ENCODE measurements at regions not wholly inside any gene's neighbourhood (a gene's known extent, or its start where the extent isn't known, plus 50 kb on each side); places are given as distances from the start of the nearest gene placed in this dataset.
"Not testable (repeated sequence)": the region's sequence is repeated elsewhere in the genome, so short reads cannot be mapped to it uniquely, and the experiment has no call there.

DNA sequence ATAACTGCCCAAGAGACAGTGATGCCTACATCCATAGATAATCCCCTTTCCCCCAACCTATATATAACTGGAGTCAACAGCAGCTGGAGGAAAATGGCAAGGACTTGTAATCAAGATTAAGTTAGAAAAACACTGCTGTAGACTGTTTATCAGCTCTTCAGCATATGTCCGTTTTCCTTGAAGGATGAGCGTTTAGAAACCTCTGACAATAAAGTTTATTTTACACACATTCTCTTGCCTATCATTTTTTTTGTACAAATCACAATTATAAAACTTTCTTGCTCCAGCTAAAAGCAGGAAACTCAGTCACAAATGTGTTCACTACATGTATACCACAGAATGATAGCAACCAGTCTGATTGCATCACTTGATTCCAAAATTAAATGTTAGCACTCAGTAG, 50.8 kb downstream of the PPIAL4G start:
- H3K4me1 ChIP-seq (ENCODE audit: control insufficient read depth in 4 of 4, insufficient read depth in 4 of 4, low read length in 3 of 4); H3K36me3 ChIP-seq (ENCODE audit: control insufficient read depth in 4 of 4, insufficient read depth in 3 of 4, low read depth in 1 of 4, low read length in 3 of 4); H3K9ac ChIP-seq (ENCODE audit: low read depth in 1 of 2, low read length in 2 of 2); H3K27me3 ChIP-seq (ENCODE audit: control insufficient read depth in 4 of 4, insufficient read depth in 4 of 4, low read length in 3 of 4); DNase-seq (ENCODE audit: low spot score); H3K9me3 ChIP-seq (ENCODE audit: control insufficient read depth in 4 of 4, low read length in 3 of 4); H3K4me3 ChIP-seq (ENCODE audit: low read depth in 1 of 3, low read length in 3 of 3): not testable (repeated sequence)
- H3K27ac ChIP-seq (ENCODE audit: low read depth in 1 of 2, low read length in 2 of 2), result peak overlapping the region; percentile 73 to 82
- WGBS, result 85% methylated on average over 2 of the region's 2 CpGs

DNA sequence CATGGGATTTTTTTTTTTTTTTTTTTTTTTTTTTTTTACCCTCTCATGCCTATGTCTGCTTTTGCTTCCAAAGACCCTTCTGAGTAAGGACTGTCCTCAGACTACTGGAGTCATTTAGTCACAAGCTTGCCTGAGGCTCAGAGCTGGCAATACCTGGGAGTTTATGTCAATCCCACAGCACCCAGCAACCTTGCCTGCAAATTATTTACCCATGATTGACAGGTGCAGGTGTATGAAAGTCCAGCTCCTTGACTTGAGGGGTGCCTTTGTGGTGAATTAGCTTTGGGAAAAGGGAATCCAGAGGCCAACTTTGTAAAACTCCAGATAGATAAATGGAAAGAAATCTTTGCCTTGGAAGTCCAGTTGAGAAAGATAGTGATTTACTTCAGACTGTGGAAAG, 53.2 kb downstream of the PPIAL4G start:
- H3K27me3 ChIP-seq (ENCODE audit: control insufficient read depth in 4 of 4, insufficient read depth in 4 of 4, low read length in 3 of 4); DNase-seq (ENCODE audit: low spot score); H3K9me3 ChIP-seq (ENCODE audit: control insufficient read depth in 4 of 4, low read length in 3 of 4); H3K9ac ChIP-seq (ENCODE audit: low read depth in 1 of 2, low read length in 2 of 2); H3K27ac ChIP-seq (ENCODE audit: low read depth in 1 of 2, low read length in 2 of 2); H3K36me3 ChIP-seq (ENCODE audit: control insufficient read depth in 4 of 4, insufficient read depth in 3 of 4, low read depth in 1 of 4, low read length in 3 of 4); H3K4me3 ChIP-seq (ENCODE audit: low read depth in 1 of 3, low read length in 3 of 3): not testable (repeated sequence)
- H3K4me1 ChIP-seq (ENCODE audit: control insufficient read depth in 4 of 4, insufficient read depth in 4 of 4, low read length in 3 of 4), result peaks cover 6 to 15% (median 12%) of the 10 kb centered on the region in 4 donors

DNA sequence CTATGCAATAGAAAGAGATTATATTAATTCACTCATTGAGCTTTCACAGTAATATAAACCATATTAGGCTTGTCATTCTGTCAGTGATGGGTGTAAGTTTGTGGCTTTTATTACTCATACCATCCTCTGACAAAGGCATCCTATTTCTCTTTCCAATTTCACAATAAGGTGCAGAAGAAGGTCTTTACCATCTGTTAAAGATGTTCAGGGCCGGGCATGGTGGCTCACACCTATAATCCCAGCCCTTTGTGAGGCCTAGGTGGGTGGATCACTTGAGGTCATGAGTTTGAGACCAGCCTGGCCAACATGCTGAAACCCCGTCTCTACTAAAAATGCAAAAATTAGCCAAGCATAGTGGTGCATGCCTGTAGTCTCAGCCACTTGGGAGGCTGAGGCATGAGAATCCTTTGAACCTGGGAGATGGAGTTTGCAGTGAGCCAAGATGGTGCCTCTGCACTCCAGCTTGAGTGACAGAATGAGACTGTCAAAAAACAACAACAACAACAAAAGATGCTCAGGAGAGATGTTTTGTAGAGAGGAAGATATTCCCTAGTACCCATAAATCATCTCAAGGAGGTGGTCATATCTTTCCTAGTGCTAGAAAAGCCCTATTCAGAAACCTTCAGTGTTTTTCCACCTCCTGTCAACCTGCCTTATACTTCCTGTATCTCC, 56.0 kb downstream of the PPIAL4G start:
- not testable (repeated sequence) for H3K9ac ChIP-seq (ENCODE audit: low read depth in 1 of 2, low read length in 2 of 2)
- 94% methylated on average over 2 of the region's 2 CpGs for WGBS

DNA sequence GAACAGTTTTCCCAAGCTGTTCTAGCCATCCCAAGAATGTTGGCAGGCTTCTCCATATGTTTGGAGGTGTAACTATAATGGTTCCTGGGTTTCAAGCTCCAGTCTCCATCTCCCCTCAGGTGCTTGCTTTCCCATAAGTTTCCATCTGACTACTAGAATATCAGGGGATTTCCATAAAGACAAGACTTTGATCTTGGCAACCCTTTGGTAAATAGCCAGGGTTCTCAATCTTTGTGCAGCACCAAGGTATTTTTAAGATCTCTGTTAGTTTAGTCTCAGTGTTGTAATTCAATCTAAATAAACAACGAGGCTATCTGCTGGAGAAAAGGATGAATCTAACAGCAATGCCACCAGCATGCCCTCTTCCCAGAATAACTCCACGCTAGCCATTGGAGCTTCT, 56.7 kb downstream of the PPIAL4G start:
- H3K9ac ChIP-seq (ENCODE audit: low read depth in 1 of 2, low read length in 2 of 2); H3K9me3 ChIP-seq (ENCODE audit: control insufficient read depth in 4 of 4, low read length in 3 of 4); H3K36me3 ChIP-seq (ENCODE audit: control insufficient read depth in 4 of 4, insufficient read depth in 3 of 4, low read depth in 1 of 4, low read length in 3 of 4); H3K27me3 ChIP-seq (ENCODE audit: control insufficient read depth in 4 of 4, insufficient read depth in 4 of 4, low read length in 3 of 4); DNase-seq (ENCODE audit: low spot score); H3K27ac ChIP-seq (ENCODE audit: low read depth in 1 of 2, low read length in 2 of 2); H3K4me3 ChIP-seq (ENCODE audit: low read depth in 1 of 3, low read length in 3 of 3): not testable (repeated sequence)
- TF ChIP-seq HNF4A (conservative IDR thresholded peaks at IDR 0.05), result peak; percentile 34 to 69
- peak in 1 of 2 donors; percentile 23 for TF ChIP-seq JUND (IDR thresholded peaks at IDR 0.05)
- peak; percentile 33 for TF ChIP-seq SP1 (IDR thresholded peaks at IDR 0.05)
- 41% methylated on average over 2 of the region's 2 CpGs for WGBS
- peaks cover 9 to 24% (median 16%) of the 10 kb centered on the region in 4 donors for H3K4me1 ChIP-seq (ENCODE audit: control insufficient read depth in 4 of 4, insufficient read depth in 4 of 4, low read length in 3 of 4)

More for the DNA sequence above, 56.0 kb downstream of the PPIAL4G start:
- not testable (repeated sequence) for H3K36me3 ChIP-seq (ENCODE audit: control insufficient read depth in 4 of 4, insufficient read depth in 3 of 4, low read depth in 1 of 4, low read length in 3 of 4); DNase-seq (ENCODE audit: low spot score); H3K27ac ChIP-seq (ENCODE audit: low read depth in 1 of 2, low read length in 2 of 2); H3K9me3 ChIP-seq (ENCODE audit: control insufficient read depth in 4 of 4, low read length in 3 of 4); H3K27me3 ChIP-seq (ENCODE audit: control insufficient read depth in 4 of 4, insufficient read depth in 4 of 4, low read length in 3 of 4); H3K4me3 ChIP-seq (ENCODE audit: low read depth in 1 of 3, low read length in 3 of 3)
- peaks cover 9 to 24% (median 16%) of the 10 kb centered on the region in 4 donors for H3K4me1 ChIP-seq (ENCODE audit: control insufficient read depth in 4 of 4, insufficient read depth in 4 of 4, low read length in 3 of 4)

DNA sequence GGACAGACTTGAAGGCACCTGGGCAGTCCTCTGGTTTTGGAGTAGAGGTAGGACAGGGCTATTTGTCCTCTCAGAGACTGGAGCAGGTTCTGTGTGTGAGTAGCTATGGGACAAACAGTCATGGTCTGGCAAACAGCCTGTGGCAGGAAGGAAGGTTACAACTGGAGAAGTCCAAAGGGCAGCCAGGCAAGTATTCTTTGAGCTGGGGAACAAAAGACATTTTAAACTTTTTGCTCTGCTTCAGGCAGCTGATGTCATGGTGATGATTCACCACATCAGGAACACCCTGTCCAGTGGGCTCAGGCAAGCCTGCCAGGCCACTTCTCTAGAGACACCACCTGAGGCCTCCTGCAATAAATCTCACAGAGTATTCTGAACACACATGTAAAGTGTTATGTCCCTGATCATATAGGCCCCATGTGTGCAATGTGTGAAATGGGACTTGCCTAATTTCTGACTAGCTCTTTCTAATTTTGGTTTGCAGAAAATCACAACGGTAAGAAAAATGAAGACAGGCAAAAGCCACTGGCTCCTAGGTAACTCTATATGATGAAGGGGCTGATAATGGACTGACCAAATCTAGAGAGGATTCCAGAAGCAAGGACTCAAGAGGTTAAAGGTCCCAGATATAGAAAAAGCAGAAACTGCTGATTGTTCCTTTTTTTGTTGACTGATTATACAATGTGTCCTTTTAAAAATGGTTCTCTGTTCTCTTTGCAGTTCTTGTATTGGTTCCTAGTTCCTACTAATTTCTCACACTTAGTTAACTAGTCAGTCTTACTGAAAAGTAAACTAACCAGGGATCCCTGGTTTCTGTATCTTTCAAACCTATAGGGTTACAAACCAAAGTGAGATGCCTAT, 58.7 kb downstream of the PPIAL4G start:
- H3K9ac ChIP-seq (ENCODE audit: low read depth in 1 of 2, low read length in 2 of 2); H3K4me3 ChIP-seq (ENCODE audit: low read depth in 1 of 3, low read length in 3 of 3); H3K9me3 ChIP-seq (ENCODE audit: control insufficient read depth in 4 of 4, low read length in 3 of 4); H3K27me3 ChIP-seq (ENCODE audit: control insufficient read depth in 4 of 4, insufficient read depth in 4 of 4, low read length in 3 of 4); DNase-seq (ENCODE audit: low spot score); H3K36me3 ChIP-seq (ENCODE audit: control insufficient read depth in 4 of 4, insufficient read depth in 3 of 4, low read depth in 1 of 4, low read length in 3 of 4): not testable (repeated sequence)
- WGBS, result 69% methylated on average over 1 of the region's 1 CpG
- peak; percentile 76 to 84 for TF ChIP-seq HNF4A (conservative IDR thresholded peaks at IDR 0.05)
- TF ChIP-seq, protein P1, sequence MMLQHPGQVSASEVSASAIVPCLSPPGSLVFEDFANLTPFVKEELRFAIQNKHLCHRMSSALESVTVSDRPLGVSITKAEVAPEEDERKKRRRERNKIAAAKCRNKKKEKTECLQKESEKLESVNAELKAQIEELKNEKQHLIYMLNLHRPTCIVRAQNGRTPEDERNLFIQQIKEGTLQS (IDR thresholded peaks at IDR 0.05), result peak; percentile 62
- peak in 1 of 2 donors; percentile 26 for TF ChIP-seq RAD21 (IDR thresholded peaks at IDR 0.05)
- TF ChIP-seq TAF1 (conservative IDR thresholded peaks at IDR 0.05), result peak; percentile 14
- peak; percentile 44 to 45 for TF ChIP-seq RXRA (IDR thresholded peaks at IDR 0.05)
- TF ChIP-seq JUND (IDR thresholded peaks at IDR 0.05), result peak; percentile 88
- TF ChIP-seq SP1 (IDR thresholded peaks at IDR 0.05), result peak; percentile 67
- TF ChIP-seq, protein P2, sequence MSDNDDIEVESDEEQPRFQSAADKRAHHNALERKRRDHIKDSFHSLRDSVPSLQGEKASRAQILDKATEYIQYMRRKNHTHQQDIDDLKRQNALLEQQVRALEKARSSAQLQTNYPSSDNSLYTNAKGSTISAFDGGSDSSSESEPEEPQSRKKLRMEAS (IDR thresholded peaks at IDR 0.05), result peak; percentile 18
- peak; percentile 54 for TF ChIP-seq HNF4G (IDR thresholded peaks at IDR 0.05)
- TF ChIP-seq GABPA (IDR thresholded peaks at IDR 0.05 in 1 of 2, conservative IDR thresholded peaks at IDR 0.05 in 1 of 2), result peak in 1 of 2 donors; percentile 34
- H3K27ac ChIP-seq (ENCODE audit: low read depth in 1 of 2, low read length in 2 of 2), result peak overlapping the region; percentile 34 to 54
- peaks cover 9 to 21% (median 16%) of the 10 kb centered on the region in 4 donors for H3K4me1 ChIP-seq (ENCODE audit: control insufficient read depth in 4 of 4, insufficient read depth in 4 of 4, low read length in 3 of 4)

DNA sequence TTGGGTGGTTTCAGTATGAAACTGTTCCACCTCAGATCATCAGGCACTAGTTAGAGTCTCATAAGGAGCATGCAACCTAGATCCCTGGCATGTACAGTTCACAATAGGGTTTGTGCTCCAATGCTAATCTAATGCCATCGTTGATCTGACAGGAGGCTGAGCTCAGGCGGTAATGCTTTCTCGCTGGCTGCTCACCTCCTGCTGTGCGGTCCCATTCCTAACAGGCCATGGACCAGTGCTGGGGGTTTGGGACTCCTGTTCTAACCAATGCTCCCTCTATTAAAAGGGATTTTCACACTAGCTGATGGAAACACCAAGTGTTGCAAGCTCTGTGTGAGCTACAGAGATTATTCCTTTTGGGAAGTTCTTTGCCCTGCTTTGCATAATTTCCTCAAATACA, 60.2 kb downstream of the PPIAL4G start:
- 93% methylated on average over 4 of the region's 4 CpGs for WGBS
- not testable (repeated sequence) for H3K9ac ChIP-seq (ENCODE audit: low read depth in 1 of 2, low read length in 2 of 2); H3K27ac ChIP-seq (ENCODE audit: low read depth in 1 of 2, low read length in 2 of 2); DNase-seq (ENCODE audit: low spot score); H3K27me3 ChIP-seq (ENCODE audit: control insufficient read depth in 4 of 4, insufficient read depth in 4 of 4, low read length in 3 of 4); H3K9me3 ChIP-seq (ENCODE audit: control insufficient read depth in 4 of 4, low read length in 3 of 4); H3K36me3 ChIP-seq (ENCODE audit: control insufficient read depth in 4 of 4, insufficient read depth in 3 of 4, low read depth in 1 of 4, low read length in 3 of 4); H3K4me3 ChIP-seq (ENCODE audit: low read depth in 1 of 3, low read length in 3 of 3)
- peaks cover 9 to 21% (median 16%) of the 10 kb centered on the region in 4 donors for H3K4me1 ChIP-seq (ENCODE audit: control insufficient read depth in 4 of 4, insufficient read depth in 4 of 4, low read length in 3 of 4)

All from liver (tissue), 7 donors.